HG03354 (cell line): ENCODE measurements at regions not wholly inside any gene's neighbourhood (a gene's known extent, or its start where the extent isn't known, plus 50 kb on each side); places are given as distances from the start of the nearest gene placed in this dataset.
"Not testable (repeated sequence)": the region's sequence is repeated elsewhere in the genome, so short reads cannot be mapped to it uniquely, and the experiment has no call there.

Experiments
- ATAC-seq: cut with Tn5 transposase; IDR thresholded peaks from one replicate; pipeline ENCODE4 v1.9.1; 2021; ENCODE audit warnings: mild to moderate bottlenecking; ENCODE audit not compliant: unreplicated experiment, poor library complexity, severe bottlenecking

GRCh38 chr11:22456993-22457762 lies 119.0 kb downstream of the SLC17A6 start:
- ATAC-seq, result no peak

- ATAC-seq, result no peak
Observed at GRCh38 chr11:22454461-22455090, 116.4 kb downstream of the SLC17A6 start.

- no peak for ATAC-seq
Observed at GRCh38 chr11:22449441-22449840, 111.3 kb downstream of the SLC17A6 start.

GRCh38 chr11:22444076-22444475 lies 105.9 kb downstream of the SLC17A6 start:
- no peak for ATAC-seq

GRCh38 chr11:22441831-22442230 lies 103.7 kb downstream of the SLC17A6 start:
- no peak for ATAC-seq

- not testable (repeated sequence) for ATAC-seq
Observed at GRCh38 chr11:22435582-22435981, 97.4 kb downstream of the SLC17A6 start.

- no peak for ATAC-seq
Observed at GRCh38 chr11:22433517-22433916, 95.3 kb downstream of the SLC17A6 start.

GRCh38 chr11:22433094-22433455 lies 94.9 kb downstream of the SLC17A6 start:
- peak; percentile 13 for ATAC-seq

- peak; percentile 84 for ATAC-seq
Observed at GRCh38 chr11:22432291-22433093, 94.3 kb downstream of the SLC17A6 start.

- no peak for ATAC-seq
Observed at GRCh38 chr11:22431106-22431505, 92.9 kb downstream of the SLC17A6 start.

- no peak for ATAC-seq
Observed at GRCh38 chr11:22430639-22431038, 92.5 kb downstream of the SLC17A6 start.

GRCh38 chr11:22430141-22430541 lies 92.0 kb downstream of the SLC17A6 start:
- no peak for ATAC-seq
